AG10803 (cell line): ENCODE measurements at regions not wholly inside any gene's neighbourhood (a gene's known extent, or its start where the extent isn't known, plus 50 kb on each side); places are given as distances from the start of the nearest gene placed in this dataset.

Experiments used
- DNase-seq: peaks from one replicate; pipeline ENCODE4 v3.0.0; 2010; ENCODE audit warnings: low read depth
- H3K4me3 ChIP-seq: 2 replicates; pipeline ENCODE4 v1.5.1; 2011; ENCODE audit warnings: mild to moderate bottlenecking, low read length, control low read depth
- TF ChIP-seq, protein P1 (sequence below): conservative IDR thresholded peaks from 2 replicates; pipeline ENCODE4 v1.5.1; 2011; ENCODE audit warnings: mild to moderate bottlenecking, low read length, control low read depth, inconsistent platforms

DNA sequence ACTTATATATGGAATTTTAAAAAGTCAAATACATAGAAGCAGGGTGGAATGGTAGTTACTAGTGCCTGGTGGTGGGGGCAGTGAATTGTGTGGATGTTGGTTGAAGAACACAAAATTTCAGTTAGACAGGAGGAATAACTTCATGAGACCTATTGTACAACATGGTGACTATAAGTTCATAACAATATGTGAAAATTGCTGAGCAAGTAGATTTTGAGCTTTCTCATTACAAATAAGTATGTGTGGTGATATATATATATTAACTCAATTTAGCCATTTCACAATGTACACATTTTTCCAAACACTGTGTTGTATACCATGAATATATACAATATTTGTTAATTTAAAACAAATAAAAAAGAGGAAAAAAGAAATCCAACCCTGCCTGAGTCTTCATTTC, 641.1 kb downstream of the DIAPH3 start:
- H3K4me3 ChIP-seq, result no peak overlapping the region
- TF ChIP-seq, protein P1, sequence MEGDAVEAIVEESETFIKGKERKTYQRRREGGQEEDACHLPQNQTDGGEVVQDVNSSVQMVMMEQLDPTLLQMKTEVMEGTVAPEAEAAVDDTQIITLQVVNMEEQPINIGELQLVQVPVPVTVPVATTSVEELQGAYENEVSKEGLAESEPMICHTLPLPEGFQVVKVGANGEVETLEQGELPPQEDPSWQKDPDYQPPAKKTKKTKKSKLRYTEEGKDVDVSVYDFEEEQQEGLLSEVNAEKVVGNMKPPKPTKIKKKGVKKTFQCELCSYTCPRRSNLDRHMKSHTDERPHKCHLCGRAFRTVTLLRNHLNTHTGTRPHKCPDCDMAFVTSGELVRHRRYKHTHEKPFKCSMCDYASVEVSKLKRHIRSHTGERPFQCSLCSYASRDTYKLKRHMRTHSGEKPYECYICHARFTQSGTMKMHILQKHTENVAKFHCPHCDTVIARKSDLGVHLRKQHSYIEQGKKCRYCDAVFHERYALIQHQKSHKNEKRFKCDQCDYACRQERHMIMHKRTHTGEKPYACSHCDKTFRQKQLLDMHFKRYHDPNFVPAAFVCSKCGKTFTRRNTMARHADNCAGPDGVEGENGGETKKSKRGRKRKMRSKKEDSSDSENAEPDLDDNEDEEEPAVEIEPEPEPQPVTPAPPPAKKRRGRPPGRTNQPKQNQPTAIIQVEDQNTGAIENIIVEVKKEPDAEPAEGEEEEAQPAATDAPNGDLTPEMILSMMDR, result no peak
- no peak for DNase-seq

DNA sequence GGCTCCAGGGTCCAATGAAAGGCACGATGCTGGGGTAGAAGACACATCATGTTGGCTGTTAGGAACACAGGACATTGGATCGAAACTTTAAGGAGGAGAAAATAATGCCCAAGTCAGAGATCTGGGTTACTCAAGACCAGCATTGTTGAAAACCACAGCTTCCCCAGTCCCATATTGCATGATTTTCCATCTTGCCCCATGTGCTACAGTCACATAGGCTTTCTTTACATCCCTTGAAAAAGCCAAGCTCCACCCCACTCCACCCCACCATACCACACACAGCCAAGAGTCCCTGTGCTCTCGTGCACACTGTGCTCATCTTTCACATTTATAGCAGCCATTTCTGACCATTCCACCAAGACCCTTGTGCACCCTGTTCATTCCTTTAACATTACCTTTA, 636.2 kb downstream of the DIAPH3 start:
- TF ChIP-seq, protein P1, result no peak
- DNase-seq, result no peak

DNA sequence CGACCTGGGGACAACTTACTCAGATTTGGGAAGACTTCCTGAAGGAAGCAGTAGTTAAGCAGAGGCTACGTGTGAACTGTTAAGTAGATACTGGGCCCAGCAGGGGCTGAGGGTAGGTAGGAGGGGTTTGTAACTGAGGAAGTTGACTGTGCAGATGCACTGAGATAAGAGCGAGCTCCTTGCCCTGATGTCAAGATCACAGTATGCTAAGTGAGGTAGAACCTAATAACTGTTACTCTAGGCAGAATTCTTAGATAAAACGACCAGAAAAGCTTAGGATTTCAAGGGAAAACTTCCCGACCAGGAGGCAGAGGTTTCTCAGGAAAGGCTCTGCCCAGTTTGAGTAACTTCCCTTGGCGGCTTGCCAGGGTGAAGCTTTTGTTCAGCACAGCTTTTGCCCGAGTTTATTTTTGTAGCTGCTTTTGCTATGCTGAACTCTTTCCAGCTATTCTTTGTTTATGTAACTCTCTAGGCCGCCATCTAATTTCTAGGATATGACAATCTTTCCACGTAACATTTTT, 632.1 kb downstream of the DIAPH3 start:
- H3K4me3 ChIP-seq, result no peak overlapping the region
- TF ChIP-seq, protein P1, result no peak
- DNase-seq, result peak; percentile 44

More for the DNA sequence above, 636.2 kb downstream of the DIAPH3 start:
- H3K4me3 ChIP-seq, result no peak overlapping the region

DNA sequence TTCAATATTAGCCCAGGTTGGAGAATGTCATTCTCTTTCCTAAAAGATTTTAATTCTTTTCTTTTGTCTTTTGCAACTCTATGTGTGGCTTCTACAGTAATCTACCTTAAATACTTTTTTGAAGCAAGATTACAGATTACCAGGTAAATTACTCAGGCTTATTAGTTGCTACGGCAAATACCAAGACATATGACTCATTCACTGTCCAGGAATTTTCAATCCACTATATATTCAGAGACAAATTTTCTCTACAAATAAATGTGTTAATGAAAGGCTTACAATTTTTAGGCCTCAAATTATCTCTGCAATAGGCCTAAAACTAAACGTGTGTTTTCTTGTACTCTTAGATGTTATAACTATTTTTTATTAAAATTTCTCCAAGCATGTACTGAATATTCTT, 631.3 kb downstream of the DIAPH3 start:
- TF ChIP-seq, protein P1, result no peak
- no peak overlapping the region for H3K4me3 ChIP-seq
- DNase-seq, result no peak

DNA sequence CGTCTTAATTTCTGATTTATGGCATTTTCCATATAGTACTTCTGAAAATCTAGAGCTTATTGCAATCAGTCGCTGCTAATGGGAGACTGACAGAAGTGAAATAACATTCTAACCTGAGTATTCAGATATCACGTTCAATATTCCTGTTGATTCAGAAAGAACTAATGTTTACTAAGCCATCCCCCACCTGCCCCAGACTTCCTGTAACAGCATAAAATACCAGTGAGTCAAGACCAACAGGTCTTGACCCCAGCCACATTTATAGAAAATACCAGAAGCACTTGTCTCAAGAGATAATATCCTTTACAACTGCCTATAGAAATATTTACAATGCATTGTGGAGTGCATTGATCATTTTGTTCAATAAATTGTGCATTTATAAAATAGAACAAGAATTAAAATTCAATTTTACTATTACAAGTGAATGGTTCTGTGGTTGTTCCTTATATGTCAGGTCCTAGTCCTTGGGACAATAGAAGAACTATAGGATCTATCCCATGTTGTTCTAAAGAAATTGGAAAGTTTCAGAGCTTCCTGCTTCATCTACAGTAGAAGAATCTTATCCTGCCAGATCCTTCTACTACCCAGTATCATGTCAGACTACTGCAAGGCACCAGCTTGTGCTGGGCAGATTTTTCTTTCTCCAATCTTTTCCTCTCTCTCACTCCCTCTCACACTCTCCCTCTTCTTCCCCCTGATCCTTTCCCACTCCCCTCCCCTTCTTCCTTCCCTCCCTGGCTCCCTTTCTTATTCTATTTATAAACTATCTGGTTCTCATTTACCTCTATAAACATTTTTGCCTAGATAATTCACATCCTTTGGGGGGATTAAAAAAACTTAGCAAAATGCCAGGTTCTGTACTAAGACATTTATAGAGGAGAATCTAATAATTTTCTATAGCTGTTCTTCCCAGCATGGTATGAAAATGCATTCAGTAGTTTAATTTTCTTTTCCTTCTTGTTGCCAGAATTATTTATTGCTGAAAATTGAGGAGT, 629.9 kb downstream of the DIAPH3 start:
- TF ChIP-seq, protein P1, result no peak
- no peak overlapping the region for H3K4me3 ChIP-seq
- DNase-seq, result no peak

DNA sequence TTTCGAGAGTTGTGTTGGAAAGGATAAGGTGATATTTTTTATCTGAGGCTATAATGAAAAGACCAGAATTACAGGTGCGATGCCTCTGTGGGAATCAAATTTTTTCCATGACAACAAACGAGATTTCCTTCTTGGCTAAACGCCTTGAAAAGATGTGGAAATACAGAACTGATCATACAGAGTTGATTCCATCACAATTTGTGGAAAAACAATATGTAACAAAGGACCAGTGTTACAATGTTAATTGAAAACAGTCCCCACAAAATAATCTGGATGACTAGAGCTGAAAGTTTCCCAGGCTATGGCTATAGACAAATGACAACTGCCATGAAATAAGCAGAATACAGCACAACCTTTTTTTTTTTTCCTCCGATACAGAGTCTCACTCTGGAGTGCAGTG, 628.9 kb downstream of the DIAPH3 start:
- no peak overlapping the region for H3K4me3 ChIP-seq
- no peak for DNase-seq
- TF ChIP-seq, protein P1, result no peak

DNA sequence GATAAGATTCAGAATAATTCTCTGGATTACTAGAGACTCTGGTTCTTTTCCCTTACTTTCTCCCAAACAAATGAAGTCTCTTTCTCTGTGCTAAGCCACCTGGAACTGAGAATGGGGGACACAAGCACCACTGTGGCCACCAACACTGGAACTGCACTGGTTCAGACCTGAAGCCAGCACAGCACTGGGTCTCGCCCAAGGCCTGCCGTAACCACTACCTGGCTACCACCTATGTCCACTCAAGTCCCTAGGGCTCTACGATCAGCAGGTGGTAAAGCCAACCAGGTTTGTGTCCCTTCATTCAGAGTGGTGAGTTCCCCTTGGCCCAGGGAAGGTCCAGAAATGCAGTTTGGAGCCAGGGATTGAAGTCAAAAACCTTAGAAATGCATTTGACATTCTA, 626.2 kb downstream of the DIAPH3 start:
- no peak overlapping the region for H3K4me3 ChIP-seq
- TF ChIP-seq, protein P1, result no peak
- no peak for DNase-seq
